HG02852 (cell line): ENCODE measurements at regions not wholly inside any gene's neighbourhood (a gene's known extent, or its start where the extent isn't known, plus 50 kb on each side); places are given as distances from the start of the nearest gene placed in this dataset.

Experiments used
- ATAC-seq: cut with Tn5 transposase; IDR thresholded peaks from one replicate; pipeline ENCODE4 v1.9.1; 2021; ENCODE audit warnings: mild to moderate bottlenecking, moderate library complexity; ENCODE audit not compliant: unreplicated experiment

DNA sequence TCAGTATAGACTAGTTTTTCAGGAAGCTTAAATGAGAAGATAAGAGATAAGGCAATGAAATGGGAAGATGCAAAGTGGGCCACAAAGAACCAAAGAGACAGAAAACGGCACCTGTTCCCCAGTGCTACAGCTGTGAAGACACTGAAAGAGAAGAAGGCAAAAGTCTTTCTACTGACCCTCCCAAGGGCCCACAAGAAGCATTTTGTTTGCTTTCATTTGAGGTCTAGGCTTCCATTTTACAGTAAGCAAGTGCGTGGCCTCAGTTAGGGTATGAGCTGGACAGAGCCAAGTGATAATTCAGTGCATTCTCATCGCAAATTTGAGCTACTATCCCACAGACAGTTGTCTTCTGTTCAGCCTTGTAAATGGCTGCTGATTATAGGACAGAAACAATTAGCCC lies 53.4 kb upstream of the STK17B start:
- ATAC-seq: no peak

DNA sequence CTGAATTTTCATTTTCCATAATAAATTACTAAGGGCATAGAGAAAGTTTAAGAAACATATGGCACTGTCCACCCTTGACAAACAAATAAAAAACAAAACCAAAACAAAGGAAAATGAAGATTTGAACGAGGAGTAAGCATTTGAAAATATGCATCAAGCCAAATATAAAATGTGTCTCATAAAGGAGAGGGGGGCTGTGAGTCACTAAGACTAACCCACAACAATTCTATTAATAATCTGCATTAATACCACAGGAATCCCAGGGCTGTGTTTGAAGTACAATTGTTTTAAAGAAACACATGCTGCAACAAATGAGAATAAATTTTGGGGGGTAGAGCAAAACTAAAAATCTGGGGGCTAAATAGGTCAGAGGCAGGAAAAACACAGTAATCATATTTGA lies 53.8 kb upstream of the STK17B start:
- no peak for ATAC-seq

DNA sequence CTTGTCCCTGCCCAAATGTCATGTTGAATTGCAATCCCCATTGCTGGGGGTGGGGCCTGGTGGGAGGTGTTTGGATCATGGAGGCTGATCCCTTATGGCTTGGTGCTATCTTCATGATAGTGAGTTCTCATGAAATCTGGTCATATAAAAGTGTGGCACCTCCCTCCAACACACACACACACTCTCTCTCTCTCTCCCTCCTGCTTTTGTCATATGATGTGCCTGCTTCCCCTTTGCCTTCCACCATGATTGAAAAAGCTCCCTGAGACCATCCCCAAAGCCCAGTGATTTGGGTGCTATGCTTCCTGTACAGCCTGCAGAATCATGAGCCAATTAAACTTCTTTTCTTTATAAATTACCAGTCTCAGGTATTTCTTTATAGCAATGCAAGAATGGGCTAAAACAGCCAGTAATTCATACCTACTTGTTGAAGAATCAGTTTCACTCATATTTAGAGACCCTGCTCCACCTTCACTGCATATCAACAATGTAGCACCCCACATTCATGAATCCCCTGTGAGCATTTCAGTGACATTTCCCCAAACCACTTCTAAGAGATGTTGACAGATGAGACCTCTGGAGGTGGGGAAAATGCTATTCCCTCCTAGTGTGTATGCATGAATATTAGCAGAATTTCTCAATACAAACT lies 54.8 kb upstream of the STK17B start:
- no peak for ATAC-seq

DNA sequence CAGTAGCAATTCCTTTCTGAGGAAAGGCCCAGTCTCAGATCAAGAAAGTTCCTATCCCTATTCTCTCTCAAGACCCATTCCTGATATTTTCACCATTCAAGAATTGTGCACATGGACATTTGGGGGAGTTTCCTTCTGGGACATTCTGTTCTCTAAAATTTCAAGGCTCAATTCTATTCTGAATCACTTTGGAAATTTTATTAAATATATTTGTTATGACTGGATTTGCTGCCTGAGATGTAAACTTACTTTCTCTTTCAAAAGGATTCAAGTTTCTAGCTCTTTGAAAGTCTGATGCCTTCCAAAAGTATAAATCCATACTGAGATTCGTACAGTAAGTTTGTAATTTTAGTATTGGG lies 55.3 kb upstream of the STK17B start:
- no peak for ATAC-seq

DNA sequence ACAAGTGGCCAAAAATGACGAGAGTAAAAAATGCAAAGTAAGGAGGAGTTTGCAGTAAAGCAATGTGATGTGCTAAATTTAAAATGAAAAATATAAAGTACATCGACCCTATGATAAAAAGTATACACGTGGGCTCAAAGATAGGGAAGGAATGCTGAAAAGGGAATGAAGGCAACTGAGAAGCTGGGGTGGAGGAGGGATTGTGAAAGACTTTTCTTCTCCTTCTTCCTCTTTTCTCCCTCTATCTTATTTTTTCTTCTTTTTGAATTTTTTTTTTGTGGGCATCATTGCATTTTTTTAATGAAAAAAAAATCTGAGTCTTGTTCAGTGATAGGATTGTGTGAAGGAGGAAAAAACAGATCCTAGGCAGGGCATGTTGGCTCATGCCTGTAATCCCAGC lies 57.6 kb upstream of the STK17B start:
- ATAC-seq: no peak

DNA sequence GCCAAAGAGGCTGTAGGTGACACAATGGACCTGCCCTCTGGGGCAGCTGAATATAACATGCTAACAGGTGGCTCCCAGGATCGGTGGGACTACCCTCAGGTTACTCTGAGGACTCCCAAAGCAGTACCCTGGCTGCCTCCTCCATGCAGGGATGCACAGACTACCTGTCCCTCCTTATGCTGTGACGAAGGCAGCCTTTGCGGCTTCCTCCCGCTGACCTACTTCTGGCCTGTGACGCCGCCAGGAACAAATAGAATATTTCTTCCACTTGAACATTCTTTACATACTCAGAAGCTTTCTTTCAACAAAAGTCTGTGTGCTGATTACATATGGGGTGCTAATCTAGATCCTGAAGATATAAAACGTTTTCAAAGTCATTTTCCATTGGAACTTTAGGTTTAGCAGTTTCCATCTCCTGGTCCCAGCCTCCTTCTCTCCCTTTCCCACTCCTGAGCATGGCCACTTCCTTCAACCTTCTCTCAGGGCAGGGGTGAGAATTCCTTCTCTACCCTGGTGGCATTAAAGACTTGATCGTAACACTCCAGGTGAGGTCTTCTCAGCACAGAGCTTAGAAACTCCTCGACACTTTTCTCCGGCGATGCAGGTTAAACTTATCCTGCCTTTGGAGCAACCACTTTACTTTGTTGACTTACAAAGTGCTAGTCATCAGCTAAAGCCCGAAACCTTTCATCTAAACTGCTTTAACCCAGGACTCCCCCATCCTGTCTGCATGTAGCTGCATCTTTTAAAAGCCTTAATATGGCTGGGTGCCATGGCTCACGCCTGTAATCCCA lies 58.9 kb upstream of the STK17B start:
- ATAC-seq: no peak

DNA sequence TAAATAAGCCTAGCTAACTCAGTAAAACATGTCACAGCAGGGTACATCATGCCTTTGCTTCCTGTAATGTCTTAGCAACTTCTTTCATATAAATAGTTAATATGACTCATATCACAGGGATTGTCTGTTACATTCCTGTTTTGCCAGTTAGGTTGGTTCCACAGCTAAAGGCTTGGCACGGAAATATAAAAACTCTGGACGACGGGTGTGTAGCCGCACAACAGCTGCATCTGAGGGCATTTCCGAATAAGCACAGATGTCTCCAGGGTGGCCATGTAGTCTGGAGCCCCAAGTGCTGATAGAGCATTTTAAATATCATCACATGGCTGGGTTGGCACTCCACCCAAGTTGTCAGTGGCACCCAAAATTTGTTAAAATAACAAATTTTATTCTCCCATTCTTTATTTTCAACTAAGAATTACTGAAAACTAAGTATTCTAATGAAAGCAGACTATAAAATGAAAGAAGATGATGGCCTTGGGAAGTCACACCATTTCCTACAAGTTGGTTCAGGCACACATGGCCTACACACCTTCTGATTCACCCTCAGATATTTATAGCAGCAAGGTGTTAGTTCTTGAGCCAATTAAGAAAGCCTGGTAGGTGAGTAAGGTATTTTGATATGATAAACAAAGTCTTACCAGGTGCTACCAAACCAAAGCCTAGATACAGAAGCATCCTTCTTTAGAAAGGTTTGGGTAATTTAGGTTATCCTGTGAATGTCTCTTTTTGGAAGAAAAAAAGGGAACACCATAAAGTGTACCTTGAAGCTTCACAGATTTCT lies 61.8 kb upstream of the STK17B start:
- ATAC-seq: no peak

DNA sequence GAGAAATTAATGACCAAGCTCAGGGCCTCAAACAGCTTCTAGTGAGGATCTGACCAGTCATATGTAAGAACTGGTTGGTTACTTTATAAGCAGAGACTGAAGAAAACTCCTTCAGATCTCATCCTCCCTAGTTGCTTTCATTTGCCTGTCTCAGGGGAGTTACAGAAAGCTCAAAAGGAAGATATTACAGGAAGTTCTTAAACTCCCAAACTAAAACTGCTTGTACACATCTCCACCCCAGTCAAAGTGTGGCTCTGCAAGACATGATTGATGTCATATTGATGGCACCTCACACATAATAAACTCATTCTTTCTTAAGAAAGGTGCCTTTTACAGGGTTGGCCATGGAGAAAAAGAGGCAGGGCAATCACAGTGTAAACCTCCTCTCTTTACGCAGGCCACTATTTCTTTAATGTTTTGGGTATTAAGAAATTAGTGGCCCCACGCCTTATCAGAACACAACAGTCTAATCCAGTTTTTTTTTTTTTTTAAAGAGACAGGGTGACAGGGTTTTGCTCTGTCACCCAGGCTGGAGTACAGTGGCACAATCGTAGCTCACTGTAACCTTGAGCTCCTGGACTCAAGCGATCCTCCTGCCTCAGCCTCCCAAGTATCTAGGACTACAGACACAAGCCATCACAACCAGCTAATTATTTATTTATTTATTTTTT lies 62.6 kb upstream of the STK17B start:
- peak; percentile 83 for ATAC-seq

DNA sequence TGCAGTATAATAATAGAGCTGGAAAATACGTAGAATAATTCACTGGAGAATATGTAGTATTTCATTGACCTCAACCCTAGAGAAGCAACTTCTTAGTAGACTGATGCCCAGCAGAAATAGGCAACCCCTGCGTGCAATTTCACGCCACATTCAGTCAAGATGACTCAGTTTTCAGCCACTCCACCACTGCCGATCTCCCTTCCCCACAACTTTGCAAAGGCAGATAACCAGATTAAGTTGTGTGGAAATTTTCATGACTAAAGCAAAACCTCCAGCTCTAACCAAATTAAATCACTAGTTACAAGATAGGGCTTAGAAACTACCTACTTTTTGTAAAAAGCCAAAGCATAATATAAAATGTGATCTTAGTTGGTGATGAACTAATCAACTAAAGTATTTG lies 63.3 kb upstream of the STK17B start:
- ATAC-seq: peak; percentile 36

DNA sequence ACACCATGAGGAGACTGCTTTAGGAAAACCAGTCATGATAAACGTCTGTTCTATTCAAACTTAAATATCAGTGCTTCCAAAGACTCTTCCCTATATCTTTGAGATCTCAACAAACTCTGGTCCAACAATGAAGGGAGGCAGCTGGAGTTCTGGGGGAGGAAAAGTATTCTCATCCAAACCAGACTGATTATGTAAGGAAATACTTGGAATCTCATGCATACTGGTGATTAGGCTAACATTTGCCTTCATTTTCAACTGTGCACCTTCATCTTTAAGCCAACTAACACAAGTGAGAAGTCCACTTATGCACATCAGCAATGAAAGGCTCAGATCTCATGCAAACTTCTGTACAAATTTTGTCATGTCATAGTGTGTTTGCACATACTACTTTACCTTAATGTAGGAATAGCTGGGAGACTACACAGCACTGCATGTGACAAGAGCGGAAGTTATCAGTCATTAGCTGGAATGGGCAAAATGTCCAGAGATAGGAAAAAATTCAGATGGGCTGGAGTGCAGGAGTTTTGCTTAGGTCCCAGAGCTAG lies 67.5 kb upstream of the STK17B start:
- no peak for ATAC-seq

DNA sequence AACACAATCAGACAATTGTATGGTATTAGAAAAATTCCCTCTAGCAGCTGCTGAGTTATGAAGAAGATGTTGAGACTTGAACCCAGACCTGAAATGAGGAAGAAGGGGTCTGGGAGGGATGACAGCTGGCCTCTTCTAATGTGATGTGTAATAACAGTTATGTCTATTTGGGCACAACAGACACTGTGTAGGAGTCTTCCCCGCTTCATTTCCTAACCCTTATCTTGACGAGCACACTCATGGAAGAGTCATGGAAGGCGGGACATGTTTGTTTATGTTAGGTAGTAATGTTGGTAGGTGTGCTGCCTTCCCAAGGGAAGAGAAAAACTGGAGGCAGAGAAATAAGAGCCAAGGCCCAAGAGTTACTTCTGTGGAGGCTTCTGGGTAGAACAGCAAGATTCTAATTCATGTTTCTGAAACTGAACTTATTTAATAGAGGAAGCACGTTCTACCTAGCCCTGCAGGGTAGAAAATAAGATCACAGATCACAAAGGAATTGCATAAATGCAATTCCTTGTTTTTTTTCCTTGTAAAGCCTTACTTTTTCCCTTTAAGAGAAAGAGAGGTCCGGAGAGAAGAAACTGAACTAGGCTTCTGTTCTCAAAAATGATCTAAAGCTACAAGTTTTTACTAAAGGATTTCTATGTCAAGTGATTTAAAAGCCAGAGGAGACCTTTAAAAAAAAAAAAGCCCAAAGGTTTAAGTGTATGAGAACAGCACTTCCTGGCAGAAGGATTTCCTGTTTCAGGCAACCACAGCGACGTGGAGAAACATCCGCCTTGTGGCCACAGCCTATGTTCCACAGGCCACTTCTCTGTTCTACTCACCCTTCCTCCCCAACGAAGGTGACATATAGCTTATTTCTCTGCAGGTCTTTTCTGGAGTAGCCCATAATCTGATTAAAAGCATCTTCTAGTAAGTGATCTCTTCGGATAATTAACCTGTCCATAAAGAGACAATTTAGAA lies 68.5 kb upstream of the STK17B start:
- peak; percentile 86 for ATAC-seq

DNA sequence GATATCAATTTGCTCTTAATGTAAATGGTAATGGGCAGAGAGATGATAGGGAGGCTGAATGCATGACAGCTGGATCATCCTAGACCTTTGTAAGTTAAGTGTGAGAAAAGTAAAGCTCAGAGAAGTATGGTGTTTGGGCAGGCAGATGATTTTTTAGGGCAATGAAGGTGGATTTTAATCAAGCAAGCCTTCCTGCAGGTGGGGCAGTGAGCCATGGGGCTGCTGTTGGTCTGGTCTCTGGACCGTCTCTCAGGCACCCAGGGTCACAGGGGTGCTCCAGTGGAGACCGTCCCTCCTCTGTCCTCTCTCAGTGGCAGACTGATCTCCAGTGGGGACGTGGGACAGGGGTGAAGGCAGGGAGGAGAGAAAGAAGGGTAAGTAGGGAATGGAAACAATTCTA lies 69.8 kb upstream of the STK17B start:
- no peak for ATAC-seq

DNA sequence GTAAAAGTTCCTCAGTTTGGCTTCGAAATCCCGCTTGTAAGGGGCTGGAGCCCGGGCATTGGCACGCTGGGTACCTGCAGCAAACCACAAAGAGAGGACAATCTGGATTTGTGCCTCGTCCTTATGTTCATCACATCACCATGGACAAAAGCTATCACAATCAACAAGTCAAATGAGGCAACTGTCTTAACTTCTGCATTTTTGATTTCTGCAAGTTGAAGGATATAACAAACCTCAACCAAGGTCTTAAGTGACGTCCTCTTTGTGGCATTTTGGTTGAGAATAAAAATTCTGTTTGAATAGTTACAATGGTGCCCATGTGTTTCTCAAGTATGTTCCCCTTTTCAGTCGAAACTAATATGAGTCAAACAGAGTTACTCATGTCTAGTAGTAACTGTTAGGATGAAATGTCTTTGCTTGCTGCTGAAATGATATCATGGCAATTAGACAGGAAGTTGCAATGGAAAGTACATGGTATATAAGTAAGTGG lies 70.8 kb upstream of the STK17B start:
- ATAC-seq: peak; percentile 71

DNA sequence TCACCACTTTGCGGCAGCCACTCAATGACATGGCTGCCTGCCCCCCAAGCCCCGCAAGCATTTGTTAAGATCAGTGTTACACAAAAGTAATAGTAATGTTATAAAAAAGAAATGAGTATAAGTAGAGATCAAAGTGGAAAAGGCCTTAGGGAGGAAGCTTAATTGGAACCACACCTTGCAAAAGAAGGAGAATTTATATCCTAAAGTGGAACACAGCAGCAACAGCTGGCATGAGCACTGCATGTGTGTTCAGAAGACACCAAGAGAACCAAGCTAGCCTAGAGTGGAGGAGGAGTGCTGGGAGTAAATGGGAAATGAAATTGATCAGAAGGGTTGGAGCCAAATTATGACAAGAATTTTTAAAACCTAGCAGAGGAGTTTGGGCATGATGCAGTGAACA lies 73.1 kb upstream of the STK17B start:
- no peak for ATAC-seq

DNA sequence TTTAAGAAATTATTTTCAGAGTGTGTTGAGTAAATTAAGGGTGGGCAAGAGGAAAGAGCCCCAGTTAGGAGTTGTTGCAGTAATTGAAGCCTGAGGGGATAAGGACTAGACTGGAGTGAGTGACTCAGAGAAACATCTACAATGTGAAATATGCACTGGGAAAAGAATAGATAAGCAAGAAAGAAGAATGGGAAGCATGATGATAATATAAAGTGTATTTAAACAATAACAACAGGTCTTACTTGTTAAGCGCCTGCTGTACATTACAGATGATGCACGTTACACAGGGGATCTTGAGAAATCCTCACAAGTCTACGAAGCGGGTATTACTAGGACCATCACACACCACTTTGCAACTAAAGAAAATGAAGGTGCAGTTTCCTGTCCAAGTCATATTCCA lies 73.6 kb upstream of the STK17B start:
- ATAC-seq: no peak

DNA sequence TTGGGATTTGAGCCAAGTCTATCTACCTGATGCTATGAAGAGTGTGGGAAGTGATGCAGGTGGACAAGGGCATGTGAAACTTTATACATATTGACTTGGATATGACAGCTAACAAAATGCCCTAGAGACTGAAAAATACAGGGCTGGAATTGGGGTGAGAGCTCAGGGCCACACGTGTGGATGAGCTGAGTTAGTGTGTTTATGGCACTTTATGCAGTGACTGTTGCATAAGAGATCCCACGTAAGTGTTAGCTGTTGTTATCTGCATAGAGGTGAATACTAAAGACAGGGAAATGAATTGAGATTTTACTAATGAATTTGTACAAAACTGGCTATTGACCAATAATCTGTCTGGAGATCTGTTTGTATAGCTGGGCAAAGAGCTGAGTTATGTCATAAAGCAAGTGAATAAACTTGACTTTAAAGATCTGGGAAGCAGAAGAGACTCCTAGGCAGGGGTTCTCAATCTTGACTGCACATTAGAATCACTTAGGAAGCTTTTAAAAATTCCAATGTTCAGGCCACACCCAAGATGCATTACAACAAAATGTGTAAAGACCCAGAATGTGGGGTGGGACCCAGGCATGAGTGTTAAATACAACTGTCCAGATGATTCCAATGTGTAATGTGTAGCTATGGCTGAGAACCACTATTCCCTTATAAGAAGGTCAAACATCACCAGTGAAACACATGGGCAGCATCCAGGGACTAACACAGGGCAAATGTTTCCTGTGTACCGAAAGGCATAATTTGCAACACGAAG lies 74.2 kb upstream of the STK17B start:
- ATAC-seq: no peak

DNA sequence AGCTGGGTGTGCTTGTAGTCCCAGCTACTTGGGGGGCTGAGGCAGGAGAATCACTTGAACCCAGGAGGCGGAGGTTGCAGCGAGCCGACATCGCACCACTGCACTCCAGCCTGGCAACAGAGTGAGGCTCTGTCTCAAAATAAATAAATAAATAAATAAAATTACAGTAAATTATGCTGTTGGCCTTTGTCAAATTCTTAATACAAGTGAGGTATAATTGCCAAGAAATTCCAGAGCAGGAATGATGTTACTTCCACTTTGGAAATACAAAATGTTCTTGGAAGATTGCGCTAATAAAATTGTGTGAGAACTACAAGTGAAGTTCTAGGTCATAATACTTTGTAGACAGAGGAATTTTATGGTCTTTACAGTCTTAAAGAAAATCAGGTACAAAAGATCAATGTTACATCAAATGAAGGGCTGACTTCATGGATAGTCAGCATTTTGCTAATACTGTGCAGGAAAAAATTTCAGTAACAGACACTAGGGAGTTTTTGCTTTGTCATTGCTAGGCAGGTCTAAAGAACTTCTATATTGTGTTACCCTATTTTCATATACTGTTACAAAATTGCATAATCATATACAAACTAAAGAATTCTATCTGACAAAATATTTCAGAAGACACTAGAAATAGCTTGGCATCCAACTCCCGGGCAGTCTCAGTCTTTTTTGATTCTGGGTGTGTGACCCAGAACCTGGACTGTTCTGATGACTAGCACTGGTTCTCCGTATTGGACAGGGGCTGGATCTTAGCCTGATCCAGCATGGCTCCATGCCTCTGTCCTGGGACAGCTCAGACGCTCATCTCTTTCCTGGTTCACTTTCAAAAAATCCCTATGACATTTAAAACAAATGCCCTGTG lies 76.0 kb upstream of the STK17B start:
- no peak for ATAC-seq

DNA sequence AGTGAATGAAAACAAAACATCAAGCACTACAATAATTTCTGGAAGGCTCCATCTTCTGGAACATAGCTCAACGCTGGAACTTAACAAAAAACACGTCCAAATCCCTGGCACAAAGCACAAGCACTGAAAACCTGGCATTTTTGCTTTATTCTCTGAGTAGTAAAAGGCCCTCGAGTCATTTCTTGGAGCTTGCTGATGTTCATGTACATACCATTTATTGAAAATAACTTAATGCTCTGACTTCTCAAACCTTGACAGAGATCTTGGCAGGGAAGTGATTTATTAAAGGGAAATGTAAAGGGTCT lies 76.5 kb upstream of the STK17B start:
- no peak for ATAC-seq
